Cerebellar nuclear complex (tissue), 1 donor: ENCODE measurements at regions not wholly inside any gene's neighbourhood (a gene's known extent, or its start where the extent isn't known, plus 50 kb on each side); places are given as distances from the start of the nearest gene placed in this dataset.

ENCODE experiments used
- DNase-seq, 2 experiments: peaks; one replicate each; lab custom pipeline; 2025; lab: John Stamatoyannopoulos, UW

DNA sequence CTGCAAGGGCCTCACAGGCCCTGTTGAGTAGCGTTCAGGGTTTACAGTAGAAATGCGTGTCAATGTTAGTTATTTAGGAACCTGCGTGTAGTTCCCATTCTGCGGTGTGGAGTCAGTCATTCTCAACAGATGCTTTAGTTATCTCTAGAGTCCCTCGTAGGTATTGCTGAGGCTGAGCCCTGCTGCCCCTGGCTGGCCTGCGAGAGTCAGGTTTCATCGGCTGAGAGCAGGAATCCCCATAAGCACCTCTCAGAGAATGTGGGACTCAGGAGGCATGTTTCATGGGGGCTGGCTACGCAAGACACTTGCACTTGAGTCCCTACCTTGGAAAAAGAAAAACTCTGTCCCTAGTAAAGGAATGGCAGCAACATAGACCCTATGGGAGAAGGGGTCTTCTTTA is 347.5 kb upstream of the ASIC2 start:
- DNase-seq = no peak

DNA sequence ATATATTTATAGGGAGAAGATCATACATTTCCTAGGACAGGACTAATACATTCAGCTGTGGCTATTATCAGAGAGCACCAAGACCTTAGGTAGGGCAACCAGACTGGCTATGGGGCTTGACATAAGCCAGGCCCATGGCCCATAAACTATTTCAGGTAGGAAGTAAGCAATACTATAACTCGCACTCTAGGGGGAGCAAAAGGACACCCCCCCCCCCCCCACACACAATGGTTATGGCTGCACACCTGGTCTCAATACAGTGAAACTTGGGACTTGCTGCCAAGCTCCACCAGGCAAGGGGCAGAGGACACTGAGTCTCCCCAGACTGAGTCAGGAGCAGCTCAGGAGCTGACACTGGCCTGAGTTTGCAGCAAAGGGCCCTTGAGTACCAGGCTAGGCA is 348.9 kb upstream of the ASIC2 start:
- DNase-seq = no peak

DNA sequence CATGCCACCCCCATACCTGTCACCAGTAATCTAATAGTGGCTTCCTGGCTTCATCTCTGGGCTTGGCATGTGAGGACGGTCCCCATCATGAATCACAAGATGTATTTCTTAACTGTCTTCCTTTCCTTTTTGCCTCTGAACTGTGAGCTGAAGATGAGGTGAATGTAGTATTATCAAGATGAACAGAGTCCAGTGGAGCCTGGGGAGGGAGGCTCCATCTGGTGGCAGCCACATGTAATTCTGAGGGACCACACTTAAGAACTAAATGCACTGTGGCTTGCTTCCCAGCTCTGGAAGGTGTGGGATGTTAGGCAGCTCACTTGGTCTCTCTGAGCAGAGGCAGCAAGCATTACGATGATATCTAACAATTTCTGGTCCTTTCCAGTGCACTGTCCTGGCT is 354.9 kb upstream of the ASIC2 start:
- DNase-seq = no peak

DNA sequence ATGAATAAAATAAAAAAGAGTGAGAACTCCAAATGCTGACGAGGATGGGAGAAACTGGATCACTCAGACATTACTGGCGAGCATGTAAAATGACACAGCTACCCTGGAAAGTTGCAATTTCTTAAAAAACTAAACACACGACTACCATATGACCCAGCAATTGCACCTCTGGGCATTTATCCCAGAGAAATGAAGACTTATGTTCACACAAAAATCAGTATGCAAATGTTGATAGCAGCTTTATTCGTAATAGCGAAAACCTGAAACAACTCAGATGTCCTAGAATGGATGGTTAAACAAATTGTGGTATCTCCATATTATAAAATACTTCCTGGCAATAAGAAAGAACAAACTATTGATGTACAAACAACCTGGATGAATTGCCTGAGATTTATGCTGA is 357.2 kb upstream of the ASIC2 start:
- DNase-seq = no peak

DNA sequence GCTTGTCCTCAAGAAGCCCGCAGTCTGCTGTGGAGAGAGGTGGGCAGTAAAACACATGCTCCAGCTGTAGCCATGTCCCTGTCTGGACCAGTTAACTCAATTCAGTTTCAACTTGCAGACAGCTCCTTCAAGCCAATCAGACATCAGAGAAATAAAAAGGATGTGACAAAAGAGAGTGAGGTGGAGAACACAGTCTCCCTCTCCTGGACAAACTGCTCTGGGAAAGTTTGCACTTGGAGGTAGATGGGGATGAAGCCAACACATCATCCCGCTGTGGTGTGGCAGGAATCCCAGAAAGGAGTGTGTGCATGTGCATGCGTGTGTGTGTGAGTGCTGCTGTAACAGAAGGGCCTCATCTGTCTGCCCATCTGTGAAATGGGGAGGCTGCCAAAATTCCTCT is 358.6 kb upstream of the ASIC2 start:
- no peak for DNase-seq

DNA sequence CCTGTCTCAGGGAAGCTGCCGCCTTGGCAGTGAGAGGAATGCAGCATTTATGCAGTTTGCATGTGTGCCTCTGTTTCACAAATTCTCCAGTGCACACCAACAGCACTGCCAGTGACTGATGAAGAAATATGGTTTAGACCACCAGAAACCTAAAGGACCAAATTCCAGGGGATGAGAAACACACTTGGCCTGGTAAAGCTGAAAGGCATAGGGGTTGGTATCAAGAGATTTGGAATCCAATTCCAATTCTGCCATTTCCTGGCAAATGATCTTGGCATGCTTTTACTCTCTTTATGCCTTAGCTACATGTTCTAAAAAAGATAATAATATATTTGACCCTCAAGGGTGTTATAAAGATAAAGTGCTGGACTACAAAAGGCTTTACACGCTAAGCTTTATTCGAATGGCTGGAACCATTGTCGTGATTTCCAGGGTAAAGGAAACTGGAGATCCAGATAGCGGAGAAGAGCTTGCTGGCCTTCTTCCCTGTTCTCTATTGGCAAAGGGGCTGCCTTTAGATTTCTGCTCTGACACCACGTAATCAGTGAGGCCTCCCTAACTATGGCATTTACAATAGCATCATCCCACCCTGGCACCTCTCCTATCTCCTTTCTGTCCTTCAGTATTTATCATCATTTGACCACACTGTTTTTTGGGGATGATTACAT is 359.8 kb upstream of the ASIC2 start:
- DNase-seq = no peak

DNA sequence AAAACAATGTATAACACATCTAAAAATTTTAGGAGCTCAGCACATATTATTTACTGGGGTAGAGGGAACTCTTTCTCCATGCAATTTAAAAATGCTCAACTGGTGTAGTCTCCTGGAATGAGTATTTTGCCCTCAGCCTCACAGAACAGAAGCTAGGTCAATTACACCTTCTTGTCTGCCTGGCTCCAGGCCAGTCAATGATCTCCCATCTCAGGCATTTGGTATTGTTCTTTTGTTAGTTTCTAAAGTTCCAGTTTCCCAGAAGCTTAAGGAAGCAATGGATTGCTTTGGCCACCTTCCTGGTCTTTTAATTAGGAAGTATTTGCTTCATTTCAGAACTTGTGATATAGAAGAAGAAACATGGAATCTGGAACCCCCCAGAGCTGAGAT is 360.3 kb upstream of the ASIC2 start:
- DNase-seq = no peak

DNA sequence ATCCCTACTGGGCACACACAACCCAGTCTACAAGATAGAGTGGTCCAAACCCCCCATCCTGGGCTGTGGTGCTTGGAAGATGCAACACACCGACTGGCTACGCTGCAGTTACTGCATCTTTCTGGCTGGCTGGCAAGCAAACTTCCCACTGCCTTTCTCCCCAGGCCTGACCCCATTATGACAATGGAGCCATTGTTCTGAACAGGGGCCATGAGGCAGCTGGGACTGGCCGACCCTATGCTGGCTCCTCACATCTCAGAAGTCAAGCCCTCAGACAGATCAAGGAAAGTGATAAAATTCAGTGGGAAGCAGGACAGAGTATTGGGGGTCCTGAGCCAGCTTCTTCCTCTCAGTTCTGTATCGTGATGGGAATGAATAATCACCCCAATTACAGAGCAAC is 364.1 kb upstream of the ASIC2 start:
- no peak for DNase-seq

DNA sequence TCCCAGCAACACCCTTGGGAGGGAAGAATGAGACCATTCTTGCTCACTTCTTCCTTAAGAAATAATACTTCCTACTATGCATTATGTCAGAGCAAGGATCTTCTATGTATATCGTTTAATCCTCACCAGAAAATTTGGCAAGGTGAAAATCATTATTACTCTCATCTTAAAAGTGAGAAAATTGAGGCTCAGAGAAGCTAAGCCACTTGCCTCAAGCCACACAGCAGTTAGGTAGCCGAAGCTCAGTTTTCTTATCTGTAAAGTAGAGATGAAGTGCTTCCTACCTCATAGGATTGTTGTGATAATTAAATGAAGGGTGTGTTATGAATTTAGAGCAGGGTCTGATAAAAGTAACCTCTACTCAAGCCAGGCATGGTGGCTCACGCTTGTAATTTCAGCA is 368.9 kb upstream of the ASIC2 start:
- no peak for DNase-seq

DNA sequence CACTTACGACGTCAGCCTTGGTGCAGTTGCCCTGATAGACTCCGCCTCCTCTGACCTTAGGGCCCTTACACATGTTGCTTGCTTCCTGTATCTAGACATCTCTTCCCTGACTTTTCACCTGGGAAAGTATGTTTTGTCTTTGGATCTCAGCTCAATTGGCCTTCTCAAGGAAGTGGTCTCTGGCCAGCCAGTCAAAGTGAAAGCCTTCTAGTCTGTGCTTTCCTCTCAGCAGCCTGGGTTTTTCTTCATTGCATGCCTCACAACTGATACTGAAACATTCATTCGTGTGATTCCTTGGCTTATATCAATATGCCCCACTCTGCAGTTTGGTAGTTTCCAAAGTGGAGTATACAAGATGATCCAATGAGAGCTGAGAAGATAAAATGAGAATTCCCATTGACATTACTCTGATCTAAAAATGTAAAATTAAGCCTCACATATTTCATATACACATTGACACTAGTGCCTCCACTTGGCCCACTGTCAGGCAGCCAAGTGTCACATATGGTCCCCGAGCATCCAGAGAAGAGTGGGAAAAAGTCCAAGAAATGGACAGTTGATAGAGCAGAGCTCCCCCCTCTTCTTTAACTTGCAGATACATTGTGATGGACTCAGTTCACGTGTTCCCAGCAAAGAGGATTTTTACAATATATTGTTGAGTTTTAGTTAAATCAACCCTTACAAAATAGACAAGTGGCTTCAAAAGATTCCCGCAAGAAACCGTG is 371.2 kb upstream of the ASIC2 start:
- peak in 1 of 2 experiments; percentile 1 for DNase-seq

DNA sequence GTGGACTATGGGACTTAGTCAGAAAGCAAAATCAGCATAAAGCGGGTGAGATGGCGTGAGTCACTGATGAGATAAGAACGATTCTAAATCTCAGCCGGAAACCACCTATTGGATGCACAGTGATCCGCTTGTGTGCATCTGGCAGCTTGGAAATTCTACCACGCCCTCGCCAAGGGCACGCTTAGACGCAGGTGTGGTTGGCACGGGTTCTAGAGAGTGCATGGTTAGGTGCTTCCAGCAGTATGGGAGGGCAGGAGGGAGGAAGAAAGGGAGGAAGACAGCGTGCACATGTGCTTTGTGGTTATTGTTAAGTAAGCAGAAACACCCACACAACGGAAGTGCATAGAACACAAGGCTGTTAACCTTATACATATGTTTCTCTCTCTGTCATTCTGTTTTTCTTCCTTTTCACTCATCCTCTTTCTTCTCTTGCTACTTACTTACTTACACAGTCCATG is 374.0 kb upstream of the ASIC2 start:
- no peak for DNase-seq

DNA sequence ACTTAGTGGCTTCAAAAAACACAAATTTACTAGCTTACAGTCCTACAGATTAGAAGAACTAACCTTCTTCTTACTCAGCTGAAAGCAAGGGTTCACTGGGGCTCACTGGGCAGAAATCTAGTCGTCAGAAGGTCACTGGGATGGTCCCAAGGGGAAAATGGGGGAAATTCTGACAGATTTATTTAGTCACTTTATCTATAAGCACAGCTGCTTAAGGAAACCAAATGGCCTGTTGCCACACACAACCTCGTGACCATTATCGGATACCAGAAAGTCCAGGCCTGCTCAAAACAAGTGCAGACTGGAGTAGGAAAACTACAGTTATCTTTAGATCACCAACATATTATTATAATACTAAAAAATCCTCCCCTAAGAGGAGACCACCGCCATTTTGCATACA is 374.6 kb upstream of the ASIC2 start:
- no peak for DNase-seq

DNA sequence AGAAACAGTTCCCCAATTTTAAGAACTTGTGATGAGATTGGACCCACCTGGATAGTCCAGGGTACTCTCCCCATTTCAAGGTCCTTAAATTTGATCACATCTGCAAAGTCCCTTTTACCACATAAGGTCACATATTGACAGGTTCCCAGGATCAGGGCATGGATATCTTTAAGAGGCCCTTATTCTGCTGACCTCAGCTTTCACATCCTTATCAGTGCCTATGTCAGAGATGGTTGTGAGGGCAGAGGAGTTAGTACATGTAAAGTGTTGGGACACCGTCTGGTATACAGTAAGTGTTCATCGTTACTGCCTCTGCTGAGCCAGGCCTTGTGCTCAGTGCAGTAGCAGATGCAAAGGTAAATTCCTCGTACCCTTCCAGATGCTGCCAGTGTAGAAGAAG is 375.4 kb upstream of the ASIC2 start:
- DNase-seq = no peak

DNA sequence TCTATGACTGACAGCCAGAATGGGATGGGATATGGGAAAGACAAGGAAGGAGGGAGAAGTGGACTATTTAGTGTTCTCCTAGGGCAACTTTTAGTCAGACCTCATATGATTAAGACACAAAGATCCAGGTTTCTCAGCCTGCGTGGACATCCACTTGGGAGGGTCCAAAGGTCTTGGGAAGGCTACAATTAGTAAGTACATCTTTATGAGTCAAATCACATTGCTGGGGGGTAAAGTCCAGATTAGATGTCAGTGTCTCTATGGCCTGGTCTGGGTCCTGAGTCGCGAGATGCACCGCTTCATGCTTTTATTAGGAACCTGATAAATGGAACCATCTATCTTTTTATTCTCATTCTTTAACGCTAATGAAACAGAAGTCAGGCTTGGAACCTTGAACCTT is 378.4 kb upstream of the ASIC2 start:
- no peak for DNase-seq

DNA sequence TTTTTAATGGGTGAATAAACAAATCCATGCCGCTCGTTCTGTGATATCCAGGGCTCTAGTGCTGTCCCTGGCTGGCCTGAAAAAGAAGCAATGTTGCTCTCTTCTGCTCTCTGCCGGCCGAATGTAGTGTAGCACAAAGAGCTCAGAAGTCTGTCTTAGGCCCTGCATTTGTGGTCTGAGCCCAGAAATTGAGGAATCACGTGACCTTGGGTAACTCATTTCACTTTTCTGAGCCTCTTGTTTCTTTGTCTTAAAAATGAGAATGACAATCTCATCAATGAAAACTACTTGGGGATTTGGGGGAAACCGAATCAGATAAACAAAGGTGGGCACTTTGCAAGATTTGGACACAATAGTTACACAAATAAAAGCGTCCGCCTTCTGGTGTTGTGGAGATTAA is 381.6 kb upstream of the ASIC2 start:
- DNase-seq = peak in 1 of 2 experiments; percentile 14

DNA sequence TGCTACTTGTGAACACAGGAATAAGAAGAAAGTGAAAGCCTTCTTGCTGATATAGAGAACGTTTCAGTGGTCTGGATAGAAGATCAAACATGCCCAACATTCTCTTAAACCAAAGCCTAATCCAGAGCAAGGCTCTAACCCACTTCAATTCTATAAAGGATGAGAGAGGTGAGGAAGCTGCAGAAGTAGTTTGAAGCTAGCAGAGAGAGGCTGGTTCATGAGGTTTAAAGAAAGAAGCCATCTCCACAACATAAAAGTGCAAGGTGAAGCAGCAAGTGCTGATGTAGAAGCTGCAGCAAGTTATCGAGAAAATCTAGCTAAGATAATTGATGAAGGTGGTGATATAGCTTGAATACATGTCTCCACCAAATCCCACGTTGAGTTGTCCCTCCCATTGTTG is 383.3 kb upstream of the ASIC2 start:
- no peak for DNase-seq

DNA sequence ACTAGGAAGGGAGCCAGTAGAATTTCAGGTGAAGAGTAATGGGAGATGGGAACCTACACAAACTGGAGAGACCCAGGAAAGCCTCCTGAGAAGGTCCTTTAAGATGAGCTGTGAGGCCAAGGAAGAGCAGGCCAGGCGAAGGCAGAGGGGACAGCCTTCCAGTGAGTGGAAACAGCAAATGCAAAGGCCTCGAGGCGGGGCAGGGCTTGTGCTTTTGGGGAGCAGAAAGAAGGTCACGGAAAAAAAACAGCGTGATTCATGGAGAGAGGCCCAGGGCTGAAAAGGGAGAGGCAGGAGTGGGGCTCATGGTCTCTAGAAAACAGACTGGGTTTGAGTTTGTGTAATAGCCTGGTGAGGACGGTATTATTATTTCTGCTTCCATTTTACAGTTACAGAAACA is 386.5 kb upstream of the ASIC2 start:
- DNase-seq = no peak

DNA sequence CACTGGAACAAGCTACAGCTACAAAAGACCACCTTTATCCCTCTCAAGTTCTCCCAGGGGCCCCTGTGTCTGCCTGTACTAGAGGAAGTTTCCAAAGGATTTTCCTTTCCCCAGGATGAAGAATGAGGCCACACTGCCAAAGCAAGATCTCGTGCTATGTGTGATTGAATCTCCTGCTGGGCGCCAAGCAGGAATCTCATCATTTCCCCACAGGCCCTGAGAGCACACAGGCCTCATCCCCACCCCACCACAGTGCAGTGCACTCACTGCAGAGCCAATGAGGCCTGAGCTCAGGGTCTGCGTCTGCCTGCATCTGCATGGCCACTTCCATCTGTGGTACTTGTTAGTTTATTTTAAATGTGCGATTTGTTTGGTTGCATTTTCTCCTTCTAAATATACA is 387.4 kb upstream of the ASIC2 start:
- no peak for DNase-seq

DNA sequence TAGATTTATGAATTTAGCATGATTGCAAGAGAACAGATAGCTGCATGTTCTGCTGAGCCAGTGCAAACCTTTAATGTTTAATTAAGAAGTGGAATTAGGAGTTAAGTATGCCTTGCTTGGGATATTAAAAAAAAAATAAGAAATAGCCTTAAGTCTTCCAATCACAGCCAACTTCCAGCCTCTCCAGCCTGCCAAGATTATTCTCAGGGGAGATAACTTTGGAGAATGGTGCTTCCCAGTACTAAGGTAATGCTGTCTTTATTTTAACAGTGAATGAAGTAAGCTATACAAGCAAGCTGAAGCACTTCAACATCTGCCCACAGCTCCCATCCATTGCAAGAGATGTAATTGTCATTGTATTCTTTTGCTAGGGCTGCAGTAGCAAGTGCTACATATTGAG is 389.5 kb upstream of the ASIC2 start:
- no peak for DNase-seq

DNA sequence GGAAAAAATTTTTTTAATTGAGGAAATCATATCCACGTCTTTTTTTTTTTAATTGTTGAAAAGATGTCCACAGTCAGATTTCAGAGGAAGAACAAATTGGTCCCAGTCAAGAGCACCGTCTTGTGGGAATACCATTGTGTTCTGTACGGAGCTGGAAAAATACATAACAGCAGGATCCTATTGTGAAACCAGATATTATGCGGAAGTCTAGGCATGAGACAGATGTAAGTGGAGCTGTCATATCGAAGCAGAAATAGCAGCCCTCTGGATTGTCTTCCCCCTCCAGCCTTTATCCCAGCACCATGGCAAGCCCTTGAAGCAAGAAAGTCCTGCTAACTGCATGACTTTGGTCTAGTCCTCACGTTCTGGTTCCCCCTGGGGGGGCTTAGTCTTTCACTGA is 391.6 kb upstream of the ASIC2 start:
- no peak for DNase-seq

DNA sequence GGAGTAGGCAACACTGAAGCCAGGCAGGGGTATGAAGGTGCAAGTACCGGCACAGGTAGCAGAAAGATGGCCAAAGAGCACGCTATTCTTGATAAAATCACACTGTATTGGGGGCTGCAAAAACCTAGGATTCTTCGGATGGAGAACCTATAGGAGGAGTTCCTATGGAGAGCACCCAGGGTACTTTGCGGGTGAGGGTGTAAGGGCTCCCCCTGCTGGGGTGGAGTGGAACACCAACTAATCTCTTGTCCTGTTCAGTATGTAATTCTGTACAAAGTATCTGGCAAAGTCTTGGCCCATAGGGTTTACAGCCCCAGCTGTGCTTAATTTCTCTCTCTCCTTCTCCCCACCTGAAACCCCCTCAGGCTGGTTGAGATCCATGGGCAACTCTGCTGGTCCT is 393.1 kb upstream of the ASIC2 start:
- DNase-seq = no peak

DNA sequence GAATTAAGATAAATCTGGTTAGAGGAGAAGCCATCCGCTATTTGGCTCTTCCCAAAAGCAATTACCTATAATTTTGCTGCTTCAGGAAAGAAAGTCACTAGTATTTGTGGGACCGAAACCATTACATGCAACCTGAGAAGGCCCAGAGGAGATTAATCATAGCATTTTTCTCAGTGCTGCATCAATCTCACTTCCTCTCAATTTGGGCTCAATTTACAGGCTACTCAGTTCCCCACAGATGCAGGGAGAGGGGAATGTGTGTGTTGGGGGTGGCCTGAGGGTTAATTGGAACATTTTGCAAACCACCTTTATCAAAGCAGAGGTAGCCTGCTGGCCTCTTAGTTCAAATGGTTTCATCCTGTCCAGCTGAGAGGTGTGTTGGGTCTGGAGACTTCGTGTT is 394.7 kb upstream of the ASIC2 start:
- no peak for DNase-seq

DNA sequence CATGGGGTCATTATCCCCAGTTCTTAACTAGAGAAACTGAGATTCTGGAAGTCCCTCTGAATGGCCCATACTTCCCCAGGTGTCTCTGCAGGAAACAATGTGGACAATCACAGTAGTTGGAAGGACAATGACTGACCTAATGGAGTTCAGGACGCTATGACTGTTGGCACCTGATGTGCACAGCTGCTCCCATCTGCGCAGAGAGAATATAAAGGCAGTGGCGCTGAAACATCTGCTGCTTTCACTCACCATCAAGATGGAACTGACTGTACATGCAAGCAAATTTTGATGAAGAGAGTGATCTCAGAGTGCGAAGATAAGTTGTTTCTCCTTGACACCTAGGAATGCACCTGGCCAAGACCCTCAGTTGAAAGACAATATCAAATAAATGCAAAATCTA is 395.7 kb upstream of the ASIC2 start:
- no peak for DNase-seq

DNA sequence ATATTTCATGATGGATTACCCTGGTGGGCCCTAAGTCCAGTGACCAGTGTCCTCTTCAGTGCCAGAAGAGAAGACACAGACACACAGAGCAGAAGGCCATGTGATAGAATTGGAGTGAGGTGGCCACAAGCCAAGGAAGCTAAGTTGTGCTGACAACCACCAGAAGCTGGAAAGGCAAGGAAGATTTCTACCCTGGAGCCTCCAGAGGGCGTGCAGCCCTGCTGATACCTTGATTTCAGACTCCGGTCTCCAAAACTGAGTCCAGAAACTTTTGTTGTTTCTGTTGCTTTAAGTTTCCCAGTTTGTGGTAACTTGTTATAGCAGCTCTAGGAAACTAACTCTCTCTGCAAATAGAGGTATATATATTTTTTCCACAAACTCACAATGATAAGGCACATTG is 396.6 kb upstream of the ASIC2 start:
- no peak for DNase-seq
